Esophagus squamous epithelium (tissue), 5 donors: ENCODE measurements at regions not wholly inside any gene's neighbourhood (a gene's known extent, or its start where the extent isn't known, plus 50 kb on each side); places are given as distances from the start of the nearest gene placed in this dataset.

Source experiments
- DNase-seq: peaks from one replicate; lab custom pipeline; 2025; lab: John Stamatoyannopoulos, UW
- H3K27ac ChIP-seq, 4 donors: fragments of 200-600 bp; sonication (generic); one replicate each; pipeline ENCODE4 v1.5.1; 2016 to 2019; ENCODE audit warnings: mild to moderate bottlenecking in 1 of 4
- H3K27me3 ChIP-seq, 4 donors: fragments of 200-600 bp; sonication (generic); 1 replicate in 3 of 4; 2 replicates in 1 of 4; pipeline versions ENCODE4 v1.5.1 to v1.6.0; 2017 to 2021; ENCODE audit warnings: antibody characterized with exemption in 1 of 4
- H3K36me3 ChIP-seq, 3 donors: fragments of 200-600 bp; sonication (generic); one replicate each; pipeline ENCODE4 v1.5.1; 2016 to 2019
- H3K4me1 ChIP-seq, 3 donors: fragments of 200-600 bp; sonication (generic); one replicate each; pipeline ENCODE4 v1.5.1; 2017 to 2019
- H3K4me3 ChIP-seq, 4 donors: fragments of 200-600 bp; sonication (generic); 1 replicate in 3 of 4; 2 replicates in 1 of 4; pipeline ENCODE4 v1.5.1; 2016 to 2019; ENCODE audit warnings: mild to moderate bottlenecking in 2 of 4, moderate library complexity in 1 of 4
- H3K9me3 ChIP-seq, 3 donors: fragments of 200-600 bp; sonication (generic); one replicate each; pipeline ENCODE4 v1.5.1; 2016 to 2019
- CTCF ChIP-seq, 6 experiments: fragments of 450-650 bp in 4 of 6; fragments of 200-600 bp in 2 of 6; sonication (generic) in 2 of 6; IDR thresholded peaks; one replicate each; pipeline ENCODE4 v1.5.1; 2016 to 2019; ENCODE audit warnings: antibody characterized with exemption in 6 of 6, mild to moderate bottlenecking in 4 of 6, moderate library complexity in 4 of 6
- POLR2A ChIP-seq, 4 donors: fragments of 450-650 bp; IDR thresholded peaks; one replicate each; pipeline ENCODE4 v1.6.1; 2017; ENCODE audit warnings: antibody characterized with exemption in 4 of 4, mild to moderate bottlenecking in 4 of 4, moderate library complexity in 3 of 4
- WGBS, 2 donors: methylation state at CpG; one replicate each; pipeline ENCODE4 v1.1.5; 2018; 5-methylcytosine and 5-hydroxymethylcytosine counted together
- intact Hi-C: fragments of 100-400 bp; cut with DNase I; formaldehyde crosslinking; loops from one replicate; pipeline ENCODE4 v1.15.0; 2022
- donor health status: DM: yes; HTN: yes; CAD: no.

- Histone ChIP-seq H3K4me3 (no peak overlapping the region), H3K9me3 (peaks cover 0 to 16% (median 5%) of the 10 kb centered on the region in 3 donors), H3K27me3 (no peaks in the 10 kb centered on the region), H3K36me3 (no peaks in the 10 kb centered on the region), H3K27ac (no peak overlapping the region), H3K4me1 (no peaks in the 10 kb centered on the region)
- TF ChIP-seq CTCF (IDR thresholded peaks at IDR 0.05), result no peak
- no peak for TF ChIP-seq POLR2A (IDR thresholded peaks at IDR 0.05)
- intact Hi-C loops, result no loop called here
- 62 to 66% methylated on average over 3 of the region's 3 CpGs for WGBS, 2 donors
- no peak for DNase-seq
These were observed 1085.4 kb upstream of the SORCS1 start for GRCh38 chr10:108249940-108250339.

- H3K36me3 ChIP-seq, result no peaks in the 10 kb centered on the region
- H3K27me3 ChIP-seq, result no peaks in the 10 kb centered on the region
- H3K4me3 ChIP-seq, result no peak overlapping the region
- WGBS, 2 donors, result 66 to 71% methylated on average over 8 to 9 of the region's 9 CpGs
- no peak for TF ChIP-seq CTCF (IDR thresholded peaks at IDR 0.05)
- no peak for TF ChIP-seq POLR2A (IDR thresholded peaks at IDR 0.05)
- peaks cover 0 to 31% (median 9%) of the 10 kb centered on the region in 3 donors for H3K9me3 ChIP-seq
- no peak for DNase-seq
- intact Hi-C loops, result no loop called here
- no peak overlapping the region for H3K27ac ChIP-seq
- no peaks in the 10 kb centered on the region for H3K4me1 ChIP-seq
These were observed 1080.1 kb upstream of the SORCS1 start for GRCh38 chr10:108244443-108245228.

- WGBS, 2 donors, result 53 to 65% methylated on average over 1 of the region's 1 CpG
- Histone ChIP-seq H3K4me1 (no peaks in the 10 kb centered on the region), H3K4me3 (no peak overlapping the region), H3K27ac (no peak overlapping the region), H3K36me3 (no peaks in the 10 kb centered on the region), H3K9me3 (peaks cover 0 to 27% (median 9%) of the 10 kb centered on the region in 3 donors), H3K27me3 (no peaks in the 10 kb centered on the region)
- DNase-seq, result no peak
- intact Hi-C loops, result no loop called here
- TF ChIP-seq POLR2A (IDR thresholded peaks at IDR 0.05) (no peak), CTCF (IDR thresholded peaks at IDR 0.05) (no peak)
These were observed 1076.7 kb upstream of the SORCS1 start for GRCh38 chr10:108241166-108241565.

- Histone ChIP-seq H3K9me3 (no peaks in the 10 kb centered on the region), H3K4me1 (no peaks in the 10 kb centered on the region), H3K27ac (no peak overlapping the region), H3K4me3 (no peak overlapping the region), H3K36me3 (no peaks in the 10 kb centered on the region), H3K27me3 (no peaks in the 10 kb centered on the region)
- no peak for TF ChIP-seq CTCF (IDR thresholded peaks at IDR 0.05)
- no peak for TF ChIP-seq POLR2A (IDR thresholded peaks at IDR 0.05)
- WGBS, 2 donors, result 9 to 11% methylated on average over 1 of the region's 1 CpG
- no peak for DNase-seq
- intact Hi-C loops, result no loop called here
These were observed 1073.8 kb upstream of the SORCS1 start for GRCh38 chr10:108238261-108238660.

GRCh38 chr10:108230478-108231170, 1066.1 kb upstream of the SORCS1 start:
- DNase-seq, result no peak
- Histone ChIP-seq H3K36me3 (no peaks in the 10 kb centered on the region), H3K4me3 (no peak overlapping the region), H3K9me3 (no peaks in the 10 kb centered on the region), H3K27me3 (no peaks in the 10 kb centered on the region), H3K4me1 (no peaks in the 10 kb centered on the region), H3K27ac (no peak overlapping the region)
- 71 to 75% methylated on average over 5 of the region's 5 CpGs for WGBS, 2 donors
- no peak for TF ChIP-seq CTCF (IDR thresholded peaks at IDR 0.05)
- intact Hi-C loops, result no loop called here
